Osteoblast (primary cell): ENCODE measurements at regions not wholly inside any gene's neighbourhood (a gene's known extent, or its start where the extent isn't known, plus 50 kb on each side); places are given as distances from the start of the nearest gene placed in this dataset.
"Not testable (repeated sequence)": the region's sequence is repeated elsewhere in the genome, so short reads cannot be mapped to it uniquely, and the experiment has no call there.

Source experiments
- DNase-seq: peaks from one replicate; pipeline ENCODE4 v3.0.0; 2011; ENCODE audit warnings: low spot score, mixed read lengths; ENCODE audit not compliant: insufficient read length; ENCODE audit errors: missing footprints
- H2AFZ ChIP-seq: 2 replicates; pipeline ENCODE4 v1.6.0; 2011; ENCODE audit warnings: mild to moderate bottlenecking, low read length
- H3K27ac ChIP-seq: 2 replicates; pipeline ENCODE4 v1.5.1; 2011; ENCODE audit warnings: mild to moderate bottlenecking, low read depth, low read length, moderate library complexity
- H3K27me3 ChIP-seq: 2 replicates; pipeline ENCODE4 v1.6.0; 2012; ENCODE audit warnings: mild to moderate bottlenecking, control low read depth, inconsistent platforms, low read length, moderate library complexity; ENCODE audit not compliant: insufficient read depth
- H3K36me3 ChIP-seq: 2 replicates; pipeline ENCODE4 v1.5.1; 2011; ENCODE audit warnings: mild to moderate bottlenecking, low read length, control low read depth, moderate library complexity; ENCODE audit not compliant: insufficient read depth
- H3K4me1 ChIP-seq: 2 replicates; pipeline ENCODE4 v1.5.1; 2011; ENCODE audit warnings: mild to moderate bottlenecking, low read length, control low read depth, moderate library complexity; ENCODE audit not compliant: insufficient read depth
- H3K4me2 ChIP-seq: 2 replicates; pipeline ENCODE4 v1.6.0; 2011; ENCODE audit warnings: mild to moderate bottlenecking, low read length; ENCODE audit not compliant: insufficient read depth
- H3K4me3 ChIP-seq: fragments of 200-600 bp; sonication (generic); 3 replicates; pipeline ENCODE4 v1.5.1; 2012; ENCODE audit warnings: mild to moderate bottlenecking, low read length, inconsistent platforms; ENCODE audit not compliant: insufficient read depth
- H3K79me2 ChIP-seq: 2 replicates; pipeline ENCODE4 v1.6.0; 2012; ENCODE audit warnings: mild to moderate bottlenecking, low read length, control low read depth, inconsistent platforms; ENCODE audit not compliant: insufficient read depth
- H3K9me3 ChIP-seq: 2 replicates; pipeline ENCODE4 v1.5.1; 2011; ENCODE audit warnings: low read depth, low read length, control low read depth
- H4K20me1 ChIP-seq: 2 replicates; pipeline ENCODE4 v1.6.0; 2012; ENCODE audit warnings: mild to moderate bottlenecking, low read length, control low read depth; ENCODE audit not compliant: insufficient read depth
- TF ChIP-seq, protein P1 (sequence below): IDR thresholded peaks from 2 replicates; pipeline ENCODE4 v1.5.1; 2011; ENCODE audit warnings: mild to moderate bottlenecking, low read depth, low read length, moderate library complexity; ENCODE audit errors: extremely low read depth

GRCh38 chr20:30949761-30950160 lies 307.7 kb upstream of the DEFB115 start:
- no peaks in the 10 kb centered on the region for H3K4me1 ChIP-seq
- DNase-seq = no peak
- H3K4me3 ChIP-seq = no peak overlapping the region
- H4K20me1 ChIP-seq = no peaks in the 10 kb centered on the region
- no peak overlapping the region for H2AFZ ChIP-seq
- H3K36me3 ChIP-seq = no peaks in the 10 kb centered on the region
- no peak overlapping the region for H3K27ac ChIP-seq
- TF ChIP-seq, protein P1, sequence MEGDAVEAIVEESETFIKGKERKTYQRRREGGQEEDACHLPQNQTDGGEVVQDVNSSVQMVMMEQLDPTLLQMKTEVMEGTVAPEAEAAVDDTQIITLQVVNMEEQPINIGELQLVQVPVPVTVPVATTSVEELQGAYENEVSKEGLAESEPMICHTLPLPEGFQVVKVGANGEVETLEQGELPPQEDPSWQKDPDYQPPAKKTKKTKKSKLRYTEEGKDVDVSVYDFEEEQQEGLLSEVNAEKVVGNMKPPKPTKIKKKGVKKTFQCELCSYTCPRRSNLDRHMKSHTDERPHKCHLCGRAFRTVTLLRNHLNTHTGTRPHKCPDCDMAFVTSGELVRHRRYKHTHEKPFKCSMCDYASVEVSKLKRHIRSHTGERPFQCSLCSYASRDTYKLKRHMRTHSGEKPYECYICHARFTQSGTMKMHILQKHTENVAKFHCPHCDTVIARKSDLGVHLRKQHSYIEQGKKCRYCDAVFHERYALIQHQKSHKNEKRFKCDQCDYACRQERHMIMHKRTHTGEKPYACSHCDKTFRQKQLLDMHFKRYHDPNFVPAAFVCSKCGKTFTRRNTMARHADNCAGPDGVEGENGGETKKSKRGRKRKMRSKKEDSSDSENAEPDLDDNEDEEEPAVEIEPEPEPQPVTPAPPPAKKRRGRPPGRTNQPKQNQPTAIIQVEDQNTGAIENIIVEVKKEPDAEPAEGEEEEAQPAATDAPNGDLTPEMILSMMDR = no peak
- H3K79me2 ChIP-seq = no peaks in the 10 kb centered on the region
- no peak overlapping the region for H3K4me2 ChIP-seq
- H3K27me3 ChIP-seq = no peaks in the 10 kb centered on the region
- H3K9me3 ChIP-seq = no peaks in the 10 kb centered on the region

- H2AFZ ChIP-seq, H3K27me3 ChIP-seq, H3K9me3 ChIP-seq, H3K4me3 ChIP-seq, H3K27ac ChIP-seq, H3K36me3 ChIP-seq, H4K20me1 ChIP-seq, H3K4me2 ChIP-seq, H3K4me1 ChIP-seq, DNase-seq, H3K79me2 ChIP-seq: not testable (repeated sequence)
These were observed 306.4 kb upstream of the DEFB115 start for GRCh38 chr20:30951088-30951487.

DNA sequence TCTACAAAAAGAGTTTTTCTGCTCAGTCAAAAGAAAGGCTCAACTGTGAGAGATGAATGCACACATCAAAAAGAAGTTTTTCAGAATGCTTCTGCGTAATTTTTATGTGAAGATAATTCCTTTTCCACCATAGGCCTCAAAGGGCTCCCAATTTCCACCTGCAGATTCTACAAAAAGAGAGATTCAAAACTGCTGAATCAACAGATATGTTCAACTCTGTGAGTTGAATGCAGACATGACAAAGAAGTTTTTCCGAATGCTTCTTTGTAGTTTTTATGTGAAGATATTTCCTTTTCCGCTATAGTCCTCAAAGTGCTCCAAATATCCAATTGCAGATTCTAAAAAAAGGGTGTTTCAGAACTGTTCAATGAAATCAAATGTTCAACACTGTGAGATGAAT lies 300.8 kb upstream of the DEFB115 start:
- not testable (repeated sequence) for DNase-seq, H3K4me2 ChIP-seq, H3K79me2 ChIP-seq, H3K27me3 ChIP-seq, H2AFZ ChIP-seq, H3K4me3 ChIP-seq, H3K27ac ChIP-seq, H3K36me3 ChIP-seq, H3K4me1 ChIP-seq, H3K9me3 ChIP-seq, H4K20me1 ChIP-seq

DNA sequence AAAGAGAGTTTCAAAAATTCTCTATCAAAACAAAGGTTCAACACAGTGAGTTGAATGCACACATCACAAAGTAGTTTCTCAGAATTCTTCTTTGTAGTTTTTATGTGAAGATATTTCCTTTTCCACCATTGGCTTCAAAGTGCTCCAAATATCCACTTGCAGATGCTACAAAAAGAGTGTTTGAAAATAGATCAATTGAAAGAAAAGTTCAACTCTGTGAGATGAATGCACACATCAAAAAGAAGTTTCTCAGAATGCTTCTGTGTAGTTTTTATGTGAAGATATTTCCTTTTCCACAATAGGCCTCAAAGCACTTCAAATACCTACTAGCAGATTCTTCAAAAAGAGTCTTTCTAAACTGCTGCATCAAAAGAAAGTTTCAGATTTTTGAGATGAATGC lies 298.3 kb upstream of the DEFB115 start:
- H3K4me2 ChIP-seq, H3K79me2 ChIP-seq: not testable (repeated sequence)

GRCh38 chr20:30963591-30963990 lies 293.9 kb upstream of the DEFB115 start:
- Histone ChIP-seq H3K27me3 (no peaks in the 10 kb centered on the region), H3K9me3 (no peaks in the 10 kb centered on the region), H2AFZ (no peak overlapping the region), H3K36me3 (no peaks in the 10 kb centered on the region), H3K4me3 (no peak overlapping the region), H3K79me2 (no peaks in the 10 kb centered on the region), H3K4me2 (no peak overlapping the region), H3K4me1 (no peaks in the 10 kb centered on the region), H4K20me1 (no peaks in the 10 kb centered on the region), H3K27ac (no peak overlapping the region)
- no peak for DNase-seq
- TF ChIP-seq, protein P1 = no peak

More for the DNA sequence above, 298.3 kb upstream of the DEFB115 start:
- not testable (repeated sequence) for H3K9me3 ChIP-seq, H4K20me1 ChIP-seq, H3K27me3 ChIP-seq, H2AFZ ChIP-seq, H3K4me3 ChIP-seq, H3K36me3 ChIP-seq, DNase-seq, H3K4me1 ChIP-seq, H3K27ac ChIP-seq

GRCh38 chr20:30975859-30976258 lies 281.6 kb upstream of the DEFB115 start:
- not testable (repeated sequence) for H3K4me1 ChIP-seq, H3K4me3 ChIP-seq, H3K27me3 ChIP-seq, H3K27ac ChIP-seq, H3K4me2 ChIP-seq, H3K79me2 ChIP-seq, H2AFZ ChIP-seq, H3K9me3 ChIP-seq, DNase-seq, H4K20me1 ChIP-seq, H3K36me3 ChIP-seq
